NT2/D1 (cell line): ENCODE measurements at regions not wholly inside any gene's neighbourhood (a gene's known extent, or its start where the extent isn't known, plus 50 kb on each side); places are given as distances from the start of the nearest gene placed in this dataset.

Experiments
- SUZ12 ChIP-seq: IDR thresholded peaks from 2 replicates; pipeline ENCODE4 v1.6.1; 2011; ENCODE audit not compliant: insufficient read length, insufficient read depth; ENCODE audit errors: extremely low read depth
- ZNF274 ChIP-seq: IDR thresholded peaks from 2 replicates; pipeline ENCODE4 v1.6.1; 2011; ENCODE audit warnings: mild to moderate bottlenecking, low read depth, low read length

GRCh38 chr10:131011936-131012640 lies 299.4 kb downstream of the TCERG1L start:
- TF ChIP-seq SUZ12 (no peak), ZNF274 (no peak)
